ENCODE measurements at regions not wholly inside any gene's neighbourhood (a gene's known extent, or its start where the extent isn't known, plus 50 kb on each side); places are given as distances from the start of the nearest gene placed in this dataset.
A peak's percentile ranks its signal among the peaks of the same experiment; 100 is the strongest.

GRCh38 chr4:54942721-54943120 is 182.7 kb downstream of the KDR start:
- H3K27me3 ChIP-seq: peaks cover 0 to 8% of the 10 kb centered on the region in 2 donors
- H3K36me3 ChIP-seq: no peaks in the 10 kb centered on the region
- intact Hi-C loops (cut with DNase I): no loop called here
- H3K9me3 ChIP-seq: no peaks in the 10 kb centered on the region
- no peak overlapping the region for H3K27ac ChIP-seq
- DNase-seq (no peak), ATAC-seq (no peak)
- TF ChIP-seq CTCF (IDR thresholded peaks at IDR 0.05): no peak
- no peak overlapping the region for H3K4me3 ChIP-seq
- H3K4me1 ChIP-seq: peaks cover 0 to 3% of the 10 kb centered on the region in 2 donors

GRCh38 chr4:54941994-54942552 is 183.3 kb downstream of the KDR start:
- peak in 1 of 4 donors; percentile 27 for DNase-seq
- no peak for TF ChIP-seq CTCF (IDR thresholded peaks at IDR 0.05)
- Histone ChIP-seq H3K4me3 (no peak overlapping the region), H3K27ac (peak overlapping the region in 1 of 2 donors; percentile 3), H3K27me3 (peaks cover 0 to 8% of the 10 kb centered on the region in 2 donors), H3K36me3 (no peaks in the 10 kb centered on the region), H3K4me1 (peaks cover 0 to 3% of the 10 kb centered on the region in 2 donors), H3K9me3 (no peaks in the 10 kb centered on the region)
- intact Hi-C loops (cut with DNase I): no loop called here
- ATAC-seq: peak; percentile 45

- Histone ChIP-seq H3K9me3 (no peaks in the 10 kb centered on the region), H3K27me3 (peaks cover 0 to 8% of the 10 kb centered on the region in 2 donors), H3K36me3 (no peaks in the 10 kb centered on the region), H3K27ac (peak overlapping the region in 1 of 2 donors; percentile 3), H3K4me1 (peaks cover 0 to 3% of the 10 kb centered on the region in 2 donors), H3K4me3 (no peak overlapping the region)
- intact Hi-C loops (cut with DNase I): no loop called here
- no peak for ATAC-seq
- no peak for DNase-seq
- TF ChIP-seq CTCF (IDR thresholded peaks at IDR 0.05): no peak
Observed at GRCh38 chr4:54940996-54941865, 184.2 kb downstream of the KDR start.

GRCh38 chr4:54937501-54937900 is 187.9 kb downstream of the KDR start:
- Histone ChIP-seq H3K4me3 (no peak overlapping the region), H3K4me1 (peaks cover 0 to 3% of the 10 kb centered on the region in 2 donors), H3K27ac (no peak overlapping the region), H3K9me3 (no peaks in the 10 kb centered on the region), H3K27me3 (peaks cover 0 to 8% of the 10 kb centered on the region in 2 donors), H3K36me3 (no peaks in the 10 kb centered on the region)
- ATAC-seq: no peak
- DNase-seq: no peak
- no peak for TF ChIP-seq CTCF (IDR thresholded peaks at IDR 0.05)
- intact Hi-C loops (cut with DNase I): no loop called here

- ATAC-seq: no peak
- Histone ChIP-seq H3K9me3 (no peaks in the 10 kb centered on the region), H3K36me3 (no peaks in the 10 kb centered on the region), H3K4me3 (no peak overlapping the region), H3K27ac (no peak overlapping the region), H3K4me1 (no peaks in the 10 kb centered on the region), H3K27me3 (no peaks in the 10 kb centered on the region)
- intact Hi-C loops (cut with DNase I): no loop called here
- DNase-seq: no peak
- no peak for TF ChIP-seq CTCF (IDR thresholded peaks at IDR 0.05)
Observed at GRCh38 chr4:54933579-54933978, 191.8 kb downstream of the KDR start.

Measured in left lung (tissue), 4 donors.